ENCODE measurements at regions not wholly inside any gene's neighbourhood (a gene's known extent, or its start where the extent isn't known, plus 50 kb on each side); places are given as distances from the start of the nearest gene placed in this dataset.

DNA sequence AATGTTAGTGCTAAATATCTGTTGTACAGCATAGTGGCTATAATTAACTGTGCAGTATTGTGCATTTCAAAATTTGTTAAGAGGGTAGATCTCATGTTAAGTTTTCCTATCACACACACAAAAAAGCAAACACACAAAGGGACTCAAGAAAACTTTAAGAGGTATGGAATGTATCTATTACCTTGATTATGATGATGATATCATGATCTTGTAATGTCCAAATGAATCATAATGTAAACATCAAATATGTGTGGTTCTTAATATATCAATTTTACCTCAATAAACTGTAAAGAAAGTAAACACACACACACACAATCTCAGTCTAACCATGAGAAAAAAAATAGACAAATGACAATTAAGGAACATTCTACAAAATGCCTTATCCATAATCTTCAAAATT, 934.6 kb downstream of the SLITRK1 start:
- H3K4me2 ChIP-seq, result no peak overlapping the region
- no peak overlapping the region for H3K27ac ChIP-seq

DNA sequence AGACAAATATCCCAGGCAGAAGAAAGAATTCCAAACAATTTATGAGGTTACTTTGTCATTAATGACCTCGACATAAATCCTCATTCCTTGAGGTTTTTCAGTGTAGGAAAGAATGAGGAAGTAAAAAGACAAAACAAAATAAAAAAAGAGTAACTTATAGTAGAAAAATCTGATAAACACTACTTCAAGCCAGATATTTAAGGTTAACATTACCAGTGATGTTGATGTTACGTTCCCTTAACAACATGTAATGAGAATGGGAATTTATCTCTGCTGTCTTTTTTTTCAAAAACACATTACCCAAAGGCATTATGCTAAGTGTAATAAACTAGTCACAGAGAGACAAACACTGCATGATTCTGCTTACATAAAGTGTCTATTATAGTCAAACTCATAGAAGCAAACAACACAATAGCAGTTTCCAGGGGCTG, 935.1 kb downstream of the SLITRK1 start:
- Histone ChIP-seq H3K79me2 (ENCODE audit: insufficient read depth, low read depth) (no peaks in the 10 kb centered on the region), H3K36me3 (ENCODE audit: insufficient read depth) (no peaks in the 10 kb centered on the region), H3K4me1 (ENCODE audit: low read depth, poor library complexity, severe bottlenecking) (no peaks in the 10 kb centered on the region), H3K27me3 (ENCODE audit: insufficient read depth, low read depth) (no peaks in the 10 kb centered on the region), H3K9ac (no peak overlapping the region), H4K20me1 (ENCODE audit: insufficient read depth) (no peaks in the 10 kb centered on the region), H3K4me3 (IDR thresholded peaks at IDR 0.05; ENCODE audit: insufficient read depth, low read depth, low read length) (no peak overlapping the region), H3K27ac (no peak overlapping the region), H2AFZ (ENCODE audit: low read depth) (no peak overlapping the region), H3K4me2 (no peak overlapping the region)
- TF ChIP-seq, protein P1, sequence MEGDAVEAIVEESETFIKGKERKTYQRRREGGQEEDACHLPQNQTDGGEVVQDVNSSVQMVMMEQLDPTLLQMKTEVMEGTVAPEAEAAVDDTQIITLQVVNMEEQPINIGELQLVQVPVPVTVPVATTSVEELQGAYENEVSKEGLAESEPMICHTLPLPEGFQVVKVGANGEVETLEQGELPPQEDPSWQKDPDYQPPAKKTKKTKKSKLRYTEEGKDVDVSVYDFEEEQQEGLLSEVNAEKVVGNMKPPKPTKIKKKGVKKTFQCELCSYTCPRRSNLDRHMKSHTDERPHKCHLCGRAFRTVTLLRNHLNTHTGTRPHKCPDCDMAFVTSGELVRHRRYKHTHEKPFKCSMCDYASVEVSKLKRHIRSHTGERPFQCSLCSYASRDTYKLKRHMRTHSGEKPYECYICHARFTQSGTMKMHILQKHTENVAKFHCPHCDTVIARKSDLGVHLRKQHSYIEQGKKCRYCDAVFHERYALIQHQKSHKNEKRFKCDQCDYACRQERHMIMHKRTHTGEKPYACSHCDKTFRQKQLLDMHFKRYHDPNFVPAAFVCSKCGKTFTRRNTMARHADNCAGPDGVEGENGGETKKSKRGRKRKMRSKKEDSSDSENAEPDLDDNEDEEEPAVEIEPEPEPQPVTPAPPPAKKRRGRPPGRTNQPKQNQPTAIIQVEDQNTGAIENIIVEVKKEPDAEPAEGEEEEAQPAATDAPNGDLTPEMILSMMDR (conservative IDR thresholded peaks at IDR 0.05; ENCODE audit: low read depth, low read length), result no peak

More for the DNA sequence above, 934.6 kb downstream of the SLITRK1 start:
- no peak overlapping the region for H3K9ac ChIP-seq
- no peak overlapping the region for H2AFZ ChIP-seq (ENCODE audit: low read depth)
- TF ChIP-seq, protein P1 (conservative IDR thresholded peaks at IDR 0.05; ENCODE audit: low read depth, low read length), result no peak
- no peaks in the 10 kb centered on the region for H3K79me2 ChIP-seq (ENCODE audit: insufficient read depth, low read depth)
- no peaks in the 10 kb centered on the region for H4K20me1 ChIP-seq (ENCODE audit: insufficient read depth)
- no peaks in the 10 kb centered on the region for H3K36me3 ChIP-seq (ENCODE audit: insufficient read depth)
- no peaks in the 10 kb centered on the region for H3K27me3 ChIP-seq (ENCODE audit: insufficient read depth, low read depth)
- H3K4me3 ChIP-seq (IDR thresholded peaks at IDR 0.05; ENCODE audit: insufficient read depth, low read depth, low read length), result no peak overlapping the region
- no peaks in the 10 kb centered on the region for H3K4me1 ChIP-seq (ENCODE audit: low read depth, poor library complexity, severe bottlenecking)

DNA sequence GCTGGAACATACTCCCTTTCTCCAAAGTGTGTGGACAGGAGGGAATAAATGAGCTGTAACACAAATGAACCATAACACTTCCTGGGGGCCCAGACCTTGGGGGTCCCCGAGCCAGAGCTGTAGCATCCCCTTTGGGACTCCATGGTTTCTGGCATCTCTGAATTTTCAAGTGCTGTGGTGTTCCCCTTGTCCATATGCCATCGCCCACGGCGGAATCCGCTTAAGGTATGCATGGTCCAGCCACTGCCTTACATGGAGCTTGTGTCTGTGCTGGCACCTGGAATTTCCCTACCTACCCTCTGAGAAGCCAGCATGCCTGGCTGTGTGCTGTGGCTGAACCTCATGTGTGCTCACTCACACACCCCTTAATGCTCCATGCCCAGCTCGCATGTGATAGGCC, 943.6 kb downstream of the SLITRK1 start:
- no peaks in the 10 kb centered on the region for H3K4me1 ChIP-seq (ENCODE audit: low read depth, poor library complexity, severe bottlenecking)
- H3K27ac ChIP-seq, result no peak overlapping the region
- TF ChIP-seq, protein P1 (conservative IDR thresholded peaks at IDR 0.05; ENCODE audit: low read depth, low read length), result no peak
- no peaks in the 10 kb centered on the region for H3K27me3 ChIP-seq (ENCODE audit: insufficient read depth, low read depth)
- H2AFZ ChIP-seq (ENCODE audit: low read depth), result no peak overlapping the region
- no peak overlapping the region for H3K4me3 ChIP-seq (IDR thresholded peaks at IDR 0.05; ENCODE audit: insufficient read depth, low read depth, low read length)
- H3K9ac ChIP-seq, result no peak overlapping the region
- H3K4me2 ChIP-seq, result no peak overlapping the region
- H3K79me2 ChIP-seq (ENCODE audit: insufficient read depth, low read depth), result no peaks in the 10 kb centered on the region
- H4K20me1 ChIP-seq (ENCODE audit: insufficient read depth), result no peaks in the 10 kb centered on the region
- H3K36me3 ChIP-seq (ENCODE audit: insufficient read depth), result no peaks in the 10 kb centered on the region

DNA sequence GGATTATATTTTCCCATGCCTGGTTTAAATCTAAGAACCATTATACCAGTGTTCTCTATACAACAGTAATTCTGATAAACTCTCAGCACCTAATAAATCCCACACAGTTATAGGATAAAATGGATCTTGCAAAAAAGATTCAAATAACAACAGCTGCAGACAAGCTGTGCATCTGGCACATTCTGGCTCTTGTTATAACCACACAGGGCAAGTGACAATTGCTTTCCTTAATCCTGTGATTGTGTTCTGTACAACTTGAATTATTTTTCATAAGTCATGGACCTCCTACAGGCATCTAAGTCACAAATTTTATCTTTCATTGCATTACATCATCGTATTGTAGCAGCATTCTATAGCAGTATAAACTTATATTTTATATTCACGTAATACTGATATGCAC, 948.3 kb downstream of the SLITRK1 start:
- H3K4me2 ChIP-seq, result no peak overlapping the region
- no peaks in the 10 kb centered on the region for H3K36me3 ChIP-seq (ENCODE audit: insufficient read depth)
- H4K20me1 ChIP-seq (ENCODE audit: insufficient read depth), result no peaks in the 10 kb centered on the region
- TF ChIP-seq, protein P1 (conservative IDR thresholded peaks at IDR 0.05; ENCODE audit: low read depth, low read length), result no peak
- H3K4me3 ChIP-seq (IDR thresholded peaks at IDR 0.05; ENCODE audit: insufficient read depth, low read depth, low read length), result no peak overlapping the region
- no peaks in the 10 kb centered on the region for H3K79me2 ChIP-seq (ENCODE audit: insufficient read depth, low read depth)
- H3K4me1 ChIP-seq (ENCODE audit: low read depth, poor library complexity, severe bottlenecking), result no peaks in the 10 kb centered on the region
- no peak overlapping the region for H2AFZ ChIP-seq (ENCODE audit: low read depth)
- H3K27ac ChIP-seq, result no peak overlapping the region
- no peak overlapping the region for H3K9ac ChIP-seq
- no peaks in the 10 kb centered on the region for H3K27me3 ChIP-seq (ENCODE audit: insufficient read depth, low read depth)

Measured in KMS-11 (cell line).